ENCODE measurements at regions not wholly inside any gene's neighbourhood (a gene's known extent, or its start where the extent isn't known, plus 50 kb on each side); places are given as distances from the start of the nearest gene placed in this dataset.

DNA sequence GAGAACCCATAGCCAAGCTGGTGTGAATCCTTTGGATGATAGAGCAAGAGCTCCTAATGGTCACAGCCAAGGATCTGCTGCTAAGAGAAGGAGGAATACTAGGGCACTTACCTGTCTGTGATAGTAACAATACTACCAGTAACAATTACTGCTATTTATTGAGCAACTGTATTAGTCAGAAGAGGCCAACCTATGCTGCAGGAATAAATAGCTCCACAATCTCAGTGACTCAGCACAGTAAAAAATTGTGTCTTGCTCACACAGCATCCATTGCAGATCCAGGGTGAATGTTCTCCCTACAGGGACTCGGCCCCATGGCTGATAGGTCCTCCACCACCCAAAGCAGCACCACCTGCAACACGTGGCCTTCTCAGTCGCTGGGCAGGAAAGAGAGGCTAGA lies 257.6 kb upstream of the ZMIZ1 start:
- no peak for TF ChIP-seq CTCF (IDR thresholded peaks at IDR 0.05)
- TF ChIP-seq POLR2A (IDR thresholded peaks at IDR 0.05) = no peak
- TF ChIP-seq POLR2AphosphoS5 (IDR thresholded peaks at IDR 0.05) = no peak
- TF ChIP-seq EP300 (IDR thresholded peaks at IDR 0.05) = no peak
